WTC11 (cell line): ENCODE measurements at regions not wholly inside any gene's neighbourhood (a gene's known extent, or its start where the extent isn't known, plus 50 kb on each side); places are given as distances from the start of the nearest gene placed in this dataset.

ENCODE experiments used
- ATAC-seq: fragments of 200-7000 bp; cut with Tn5 transposase; 2 replicates; pipeline ENCODE4 v1.10.0; 2021; ENCODE audit warnings: mild to moderate bottlenecking, moderate library complexity
- CTCF ChIA-PET: fragments of 300-600 bp; sonication (Branson Sonifier 250); formaldehyde crosslinking; loops from one replicate; lab custom pipeline; 2021; ENCODE audit warnings: antibody characterized with exemption; lab: Charles Lee
- POLR2A ChIA-PET: fragments of 350-600 bp; sonication (Branson Sonifier 250); formaldehyde crosslinking; loops from one replicate; lab custom pipeline; 2021; ENCODE audit warnings: antibody characterized with exemption; lab: Charles Lee
- DNase-seq: peaks from one replicate; pipeline ENCODE4 v3.0.0; 2021; ENCODE audit warnings: low spot score
- H3K27ac Mint-ChIP-seq: 2 replicates; pipeline ENCODE4 v1.8.0; 2021; ENCODE audit warnings: mixed read lengths
- H3K27me3 Mint-ChIP-seq: 2 replicates; pipeline ENCODE4 v1.8.0; 2021; ENCODE audit warnings: low read depth, mild to moderate bottlenecking, moderate library complexity, mixed read lengths
- H3K36me3 Mint-ChIP-seq: 2 replicates; pipeline ENCODE4 v1.8.0; 2021; ENCODE audit warnings: mixed read lengths
- H3K4me1 Mint-ChIP-seq: 2 replicates; pipeline ENCODE4 v1.8.0; 2022; ENCODE audit warnings: mixed read lengths
- H3K4me3 Mint-ChIP-seq: 2 replicates; pipeline ENCODE4 v1.8.0; 2021; ENCODE audit warnings: mild to moderate bottlenecking, moderate library complexity, mixed read lengths
- H3K9me3 Mint-ChIP-seq: 2 replicates; pipeline ENCODE4 v1.8.0; 2021; ENCODE audit warnings: mixed read lengths
- AR ChIP-seq: fragments of 250-450 bp; sonication (Bioruptor Pico); IDR thresholded peaks from 2 replicates; pipeline ENCODE4 v1.9.0; 2021; ENCODE audit warnings: mild to moderate bottlenecking
- ATF3 ChIP-seq: sonication (generic); formaldehyde crosslinking; conservative IDR thresholded peaks from 2 replicates; pipeline ENCODE4 v1.8.1; 2022; ENCODE audit warnings: mild to moderate bottlenecking, missing genetic modification reagents
- ATF6 ChIP-seq: sonication (generic); formaldehyde crosslinking; IDR thresholded peaks from 2 replicates; pipeline ENCODE4 v1.8.1; 2023; ENCODE audit warnings: mild to moderate bottlenecking, missing genetic modification reagents
- CDX4 ChIP-seq: fragments of 250-450 bp; sonication (Bioruptor Pico); IDR thresholded peaks from 2 replicates; pipeline ENCODE4 v1.9.0; 2021; ENCODE audit warnings: moderate library complexity, mild to moderate bottlenecking, inconsistent platforms, borderline replicate concordance
- CREB1 ChIP-seq: sonication (generic); formaldehyde crosslinking; IDR thresholded peaks from 2 replicates; pipeline ENCODE4 v1.8.0; 2023; ENCODE audit warnings: mild to moderate bottlenecking, missing genetic modification reagents
- E2F5 ChIP-seq: sonication (generic); formaldehyde crosslinking; IDR thresholded peaks from 2 replicates; pipeline ENCODE4 v1.8.1; 2022; ENCODE audit warnings: mild to moderate bottlenecking, moderate library complexity, missing genetic modification reagents
- ESRRA ChIP-seq: sonication (generic); formaldehyde crosslinking; IDR thresholded peaks from 2 replicates; pipeline ENCODE4 v1.8.1; 2022; ENCODE audit warnings: mild to moderate bottlenecking, missing genetic modification reagents, borderline replicate concordance
- ETV6 ChIP-seq: sonication (generic); formaldehyde crosslinking; IDR thresholded peaks from 2 replicates; pipeline ENCODE4 v1.8.1; 2022; ENCODE audit warnings: mild to moderate bottlenecking, missing genetic modification reagents
- FOXJ3 ChIP-seq: sonication (generic); formaldehyde crosslinking; IDR thresholded peaks from 2 replicates; pipeline ENCODE4 v1.9.0; 2021; ENCODE audit warnings: missing genetic modification reagents, mild to moderate bottlenecking, borderline replicate concordance
- FOXP1 ChIP-seq: sonication (generic); formaldehyde crosslinking; IDR thresholded peaks from 2 replicates; pipeline ENCODE4 v1.8.0; 2022; ENCODE audit warnings: missing genetic modification reagents, mild to moderate bottlenecking, moderate library complexity, borderline replicate concordance
- FOXP4 ChIP-seq: sonication (generic); formaldehyde crosslinking; IDR thresholded peaks from 2 replicates; pipeline ENCODE4 v1.8.0; 2022; ENCODE audit warnings: mild to moderate bottlenecking, missing genetic modification reagents
- IRF2 ChIP-seq: sonication (generic); formaldehyde crosslinking; IDR thresholded peaks from 2 replicates; pipeline ENCODE4 v1.8.0; 2022; ENCODE audit warnings: low read depth, missing genetic modification reagents, borderline replicate concordance
- MAX ChIP-seq: sonication (generic); formaldehyde crosslinking; IDR thresholded peaks from 2 replicates; pipeline ENCODE4 v1.8.0; 2022; ENCODE audit warnings: mild to moderate bottlenecking, missing genetic modification reagents
- MXD4 ChIP-seq: fragments of 250-450 bp; sonication (Bioruptor Pico); IDR thresholded peaks from 2 replicates; pipeline ENCODE4 v1.8.0; 2021; ENCODE audit warnings: mild to moderate bottlenecking, moderate library complexity, borderline replicate concordance
- NFYB ChIP-seq: sonication (generic); formaldehyde crosslinking; conservative IDR thresholded peaks from 2 replicates; pipeline ENCODE4 v1.8.0; 2022; ENCODE audit warnings: low read depth, missing genetic modification reagents
- NR1H2 ChIP-seq: sonication (generic); formaldehyde crosslinking; IDR thresholded peaks from 2 replicates; pipeline ENCODE4 v1.9.0; 2021; ENCODE audit warnings: mild to moderate bottlenecking, moderate library complexity, missing genetic modification reagents
- NR3C1 ChIP-seq: sonication (generic); formaldehyde crosslinking; conservative IDR thresholded peaks from 2 replicates; pipeline ENCODE4 v1.8.1; 2023; ENCODE audit warnings: low read depth, mild to moderate bottlenecking, missing genetic modification reagents
- PRRX2 ChIP-seq: fragments of 250-450 bp; sonication (Bioruptor Pico); IDR thresholded peaks from 2 replicates; pipeline ENCODE4 v1.8.0; 2021; ENCODE audit warnings: mild to moderate bottlenecking
- SOX15 ChIP-seq: fragments of 250-450 bp; sonication (Bioruptor Pico); IDR thresholded peaks from 2 replicates; pipeline ENCODE4 v1.9.0; 2021; ENCODE audit warnings: mild to moderate bottlenecking
- TEAD4 ChIP-seq: sonication (generic); formaldehyde crosslinking; IDR thresholded peaks from 2 replicates; pipeline ENCODE4 v1.8.0; 2022; ENCODE audit warnings: mild to moderate bottlenecking, missing genetic modification reagents
- USF2 ChIP-seq: sonication (generic); formaldehyde crosslinking; IDR thresholded peaks from 2 replicates; pipeline ENCODE4 v1.8.1; 2023; ENCODE audit warnings: mild to moderate bottlenecking, missing genetic modification reagents, moderate library complexity
- ZBTB43 ChIP-seq: sonication (generic); formaldehyde crosslinking; IDR thresholded peaks from 2 replicates; pipeline ENCODE4 v1.8.1; 2023; ENCODE audit warnings: mild to moderate bottlenecking, missing genetic modification reagents
- ZNF138 ChIP-seq: sonication (generic); formaldehyde crosslinking; conservative IDR thresholded peaks from 2 replicates; pipeline ENCODE4 v1.8.1; 2022; ENCODE audit warnings: mild to moderate bottlenecking, moderate library complexity, missing genetic modification reagents
- ZNF232 ChIP-seq: sonication (generic); formaldehyde crosslinking; IDR thresholded peaks from 2 replicates; pipeline ENCODE4 v1.8.0; 2022; ENCODE audit warnings: mild to moderate bottlenecking, missing genetic modification reagents

- TF ChIP-seq E2F5 (no peak), SOX15 (no peak), NFYB (no peak), NR1H2 (CRISPR knock-in tag) (no peak), USF2 (CRISPR knock-in tag) (no peak), TEAD4 (CRISPR knock-in tag) (no peak)
- TF ChIP-seq, all 79 proteins: peak for 0
These were observed 298.4 kb upstream of the LUZP2 start (continued) for GRCh38 chr11:24198481-24198880.

GRCh38 chr11:24199461-24199860 is 297.4 kb upstream of the LUZP2 start:
- Mint-ChIP-seq H3K4me1 (no peaks in the 10 kb centered on the region), H3K4me3 (no peak overlapping the region), H3K27ac (no peak overlapping the region), H3K9me3 (peaks cover 5% of the 10 kb centered on the region; the same call in 1 of the 2 replicates), H3K27me3 (no peaks in the 10 kb centered on the region), H3K36me3 (no peaks in the 10 kb centered on the region)
- ChIA-PET POLR2A (no interaction called here), CTCF (no interaction called here)
- ATAC-seq (no peak), DNase-seq (no peak)
- TF ChIP-seq NFYB (no peak), FOXP4 (no peak), FOXJ3 (no peak), FOXP1 (no peak), CDX4 (CRISPR knock-in tag) (no peak), ATF6 (CRISPR knock-in tag) (no peak), ZNF138 (CRISPR knock-in tag) (no peak), MXD4 (CRISPR knock-in tag) (no peak), ZNF232 (CRISPR knock-in tag) (no peak), ATF3 (CRISPR knock-in tag) (no peak), TEAD4 (CRISPR knock-in tag) (no peak)

GRCh38 chr11:24206030-24206429 is 290.8 kb upstream of the LUZP2 start:
- Mint-ChIP-seq H3K27ac (no peak overlapping the region), H3K4me3 (no peak overlapping the region), H3K27me3 (no peaks in the 10 kb centered on the region), H3K4me1 (no peaks in the 10 kb centered on the region), H3K36me3 (no peaks in the 10 kb centered on the region), H3K9me3 (no peaks in the 10 kb centered on the region)
- POLR2A ChIA-PET = no interaction called here
- CTCF ChIA-PET = no interaction called here
- DNase-seq (no peak), ATAC-seq (no peak)
- TF ChIP-seq MAX (CRISPR knock-in tag) = no peak
- no peak for TF ChIP-seq CREB1 (CRISPR knock-in tag)
- TF ChIP-seq AR (CRISPR knock-in tag) = no peak
- no peak for TF ChIP-seq FOXP1
- TF ChIP-seq PRRX2 (CRISPR knock-in tag) = no peak
- TF ChIP-seq IRF2 (CRISPR knock-in tag) = no peak
- TF ChIP-seq ETV6 (CRISPR knock-in tag) = no peak
- no peak for TF ChIP-seq TEAD4 (CRISPR knock-in tag)
- no peak for TF ChIP-seq SOX15
- no peak for TF ChIP-seq NR3C1 (CRISPR knock-in tag)
- no peak for TF ChIP-seq ZBTB43 (CRISPR knock-in tag)
- no peak for TF ChIP-seq ESRRA
